ENCODE measurements at regions not wholly inside any gene's neighbourhood (a gene's known extent, or its start where the extent isn't known, plus 50 kb on each side); places are given as distances from the start of the nearest gene placed in this dataset.

DNA sequence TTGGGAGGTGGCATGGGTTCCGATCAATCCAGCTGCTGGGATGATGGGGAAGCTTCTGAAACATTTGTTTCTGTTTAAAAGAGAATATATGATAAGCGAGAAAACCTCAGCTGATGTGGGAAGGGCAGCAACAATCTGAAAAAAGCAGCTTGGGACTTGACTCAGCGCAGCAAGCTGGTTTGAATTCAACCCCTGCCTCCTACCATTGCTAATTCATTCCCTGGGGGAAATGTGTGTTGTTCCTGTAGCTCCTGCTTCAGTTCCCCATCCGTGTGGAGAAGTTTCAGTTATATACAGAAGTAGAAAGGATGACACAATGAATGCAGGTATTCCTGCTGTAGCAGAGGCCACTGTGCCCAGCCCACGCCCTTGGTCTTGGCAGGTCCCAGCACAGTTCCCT lies 145.1 kb downstream of the NXNL2 start:
- DNase-seq (ENCODE audit: low read depth): no peak
- H3K4me3 ChIP-seq (ENCODE audit: low read depth, low read length): no peak overlapping the region
- in situ Hi-C loops (cut with HindIII; ENCODE audit: low sequenced_read_pairs): no loop called here
- TF ChIP-seq, protein P1, sequence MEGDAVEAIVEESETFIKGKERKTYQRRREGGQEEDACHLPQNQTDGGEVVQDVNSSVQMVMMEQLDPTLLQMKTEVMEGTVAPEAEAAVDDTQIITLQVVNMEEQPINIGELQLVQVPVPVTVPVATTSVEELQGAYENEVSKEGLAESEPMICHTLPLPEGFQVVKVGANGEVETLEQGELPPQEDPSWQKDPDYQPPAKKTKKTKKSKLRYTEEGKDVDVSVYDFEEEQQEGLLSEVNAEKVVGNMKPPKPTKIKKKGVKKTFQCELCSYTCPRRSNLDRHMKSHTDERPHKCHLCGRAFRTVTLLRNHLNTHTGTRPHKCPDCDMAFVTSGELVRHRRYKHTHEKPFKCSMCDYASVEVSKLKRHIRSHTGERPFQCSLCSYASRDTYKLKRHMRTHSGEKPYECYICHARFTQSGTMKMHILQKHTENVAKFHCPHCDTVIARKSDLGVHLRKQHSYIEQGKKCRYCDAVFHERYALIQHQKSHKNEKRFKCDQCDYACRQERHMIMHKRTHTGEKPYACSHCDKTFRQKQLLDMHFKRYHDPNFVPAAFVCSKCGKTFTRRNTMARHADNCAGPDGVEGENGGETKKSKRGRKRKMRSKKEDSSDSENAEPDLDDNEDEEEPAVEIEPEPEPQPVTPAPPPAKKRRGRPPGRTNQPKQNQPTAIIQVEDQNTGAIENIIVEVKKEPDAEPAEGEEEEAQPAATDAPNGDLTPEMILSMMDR (IDR thresholded peaks at IDR 0.05; ENCODE audit: low read depth, low read length, missing control alignments): no peak

DNA sequence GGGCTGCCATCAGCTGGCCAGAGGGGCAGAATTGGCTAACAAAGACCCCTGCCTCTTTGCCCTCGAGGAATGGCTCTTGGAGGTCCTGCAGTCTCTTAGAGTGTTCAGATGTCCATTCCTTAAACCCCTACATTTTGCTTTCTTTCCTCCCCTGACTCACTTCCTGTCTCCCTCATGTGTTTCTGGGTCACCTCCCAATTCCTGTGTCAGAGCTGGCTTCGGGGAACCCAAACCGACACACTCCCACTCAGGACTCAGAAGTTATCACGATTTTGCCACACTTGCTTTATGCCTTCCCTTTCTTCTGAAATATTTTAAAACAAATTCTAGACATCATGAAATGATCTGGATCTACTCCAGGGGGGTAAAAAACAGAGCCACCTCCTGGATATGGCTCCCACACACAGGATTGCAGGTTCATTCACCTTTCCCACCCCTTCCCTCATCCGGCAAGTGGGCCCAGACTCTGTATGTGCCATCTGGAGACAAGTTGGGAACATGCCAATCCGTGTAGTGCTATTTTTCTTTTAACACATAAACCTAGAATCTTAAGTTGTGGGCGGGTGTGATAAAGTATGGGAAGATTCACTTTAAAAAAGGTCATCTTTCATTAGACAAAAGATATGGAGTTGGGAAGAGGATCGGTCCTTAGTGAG lies 145.7 kb downstream of the NXNL2 start:
- no peak for DNase-seq (ENCODE audit: low read depth)
- in situ Hi-C loops (cut with HindIII; ENCODE audit: low sequenced_read_pairs): no loop called here
- TF ChIP-seq, protein P1 (IDR thresholded peaks at IDR 0.05; ENCODE audit: low read depth, low read length, missing control alignments): no peak
- no peak overlapping the region for H3K4me3 ChIP-seq (ENCODE audit: low read depth, low read length)

DNA sequence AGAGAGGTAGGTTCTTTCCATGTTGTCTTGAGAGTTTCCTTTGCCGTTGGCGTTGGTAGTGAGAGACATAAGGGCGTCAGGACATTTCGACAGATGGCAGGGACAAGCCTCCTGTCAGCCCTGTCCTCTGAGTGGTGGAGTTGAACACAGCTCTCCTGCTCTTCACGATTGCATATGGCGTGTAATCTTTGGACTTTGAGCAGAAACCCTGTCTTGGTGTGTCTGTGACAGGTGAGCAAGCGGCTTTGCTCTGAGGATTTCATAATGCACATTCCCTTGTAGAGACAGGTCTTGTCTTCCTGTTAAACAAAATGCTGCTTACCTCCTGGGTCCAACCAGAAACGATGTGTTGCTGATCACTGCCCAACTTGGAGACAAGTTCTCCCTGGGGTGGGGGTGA lies 146.5 kb downstream of the NXNL2 start:
- no peak for DNase-seq (ENCODE audit: low read depth)
- no peak overlapping the region for H3K4me3 ChIP-seq (ENCODE audit: low read depth, low read length)
- in situ Hi-C loops (cut with HindIII; ENCODE audit: low sequenced_read_pairs): no loop called here
- TF ChIP-seq, protein P1 (IDR thresholded peaks at IDR 0.05; ENCODE audit: low read depth, low read length, missing control alignments): no peak

DNA sequence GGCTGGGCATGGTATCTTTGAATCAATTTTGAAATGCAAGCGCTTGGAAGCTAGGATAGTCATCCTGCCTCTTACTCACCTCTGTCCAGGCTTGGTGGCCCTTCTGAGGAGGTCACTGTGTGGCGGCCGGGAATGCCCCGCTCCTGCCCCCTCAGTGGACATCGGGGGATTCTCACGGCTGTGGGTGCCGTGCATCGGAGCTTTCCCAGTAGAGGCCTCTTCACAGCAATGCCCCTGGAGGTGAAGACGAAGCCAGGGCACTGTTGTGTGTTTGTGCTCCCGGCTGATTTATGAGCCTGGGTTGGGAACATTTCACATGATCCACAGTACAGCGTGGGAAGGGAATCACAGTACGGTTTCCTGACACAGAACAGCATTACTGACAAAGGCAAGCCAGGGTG lies 147.5 kb downstream of the NXNL2 start:
- no peak overlapping the region for H3K4me3 ChIP-seq (ENCODE audit: low read depth, low read length)
- in situ Hi-C loops (cut with HindIII; ENCODE audit: low sequenced_read_pairs): no loop called here
- TF ChIP-seq, protein P1 (IDR thresholded peaks at IDR 0.05; ENCODE audit: low read depth, low read length, missing control alignments): no peak
- DNase-seq (ENCODE audit: low read depth): no peak

DNA sequence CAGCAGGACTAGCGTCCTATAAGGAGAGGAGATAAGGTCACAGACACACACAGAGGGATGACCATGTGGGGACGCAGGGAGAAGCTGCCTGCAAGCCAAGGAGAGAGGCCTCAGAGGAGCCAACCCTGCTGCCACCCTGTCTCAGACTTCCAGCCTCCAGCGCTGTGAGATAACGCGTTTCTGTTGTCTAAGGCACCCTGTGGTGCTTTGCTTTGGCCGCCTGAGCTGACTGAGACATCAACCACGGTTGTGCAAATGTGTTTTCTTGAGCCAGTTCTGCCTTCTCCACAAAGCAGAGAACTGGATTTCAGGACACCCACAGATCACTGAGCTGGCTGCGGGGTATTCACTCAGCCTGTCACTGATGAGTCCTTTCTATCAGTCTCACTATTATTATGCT lies 149.1 kb downstream of the NXNL2 start:
- TF ChIP-seq, protein P1 (IDR thresholded peaks at IDR 0.05; ENCODE audit: low read depth, low read length, missing control alignments): no peak
- in situ Hi-C loops (cut with HindIII; ENCODE audit: low sequenced_read_pairs): no loop called here

DNA sequence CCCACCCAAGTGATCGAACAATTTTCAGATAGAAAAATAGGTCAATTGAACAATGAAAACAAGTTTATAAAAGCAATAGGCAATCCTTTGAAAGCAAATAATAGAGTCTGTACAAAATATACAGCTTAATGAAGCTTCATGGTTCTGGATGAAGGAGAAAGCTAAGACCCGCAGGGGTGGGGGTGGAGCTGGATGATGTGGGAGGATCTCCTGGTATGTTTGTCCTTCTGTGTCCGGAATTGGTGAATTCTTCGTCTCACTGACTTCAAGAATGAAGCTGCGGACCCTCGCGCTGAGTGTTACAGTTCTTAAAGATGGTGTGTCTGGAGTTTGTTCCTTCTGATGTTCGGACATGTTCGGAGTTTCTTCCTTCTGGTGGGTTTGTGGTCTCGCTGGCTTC lies 149.9 kb downstream of the NXNL2 start:
- TF ChIP-seq, protein P1 (IDR thresholded peaks at IDR 0.05; ENCODE audit: low read depth, low read length, missing control alignments): no peak
- in situ Hi-C loops (cut with HindIII; ENCODE audit: low sequenced_read_pairs): no loop called here
- no peak overlapping the region for H3K4me3 ChIP-seq (ENCODE audit: low read depth, low read length)
- DNase-seq (ENCODE audit: low read depth): no peak

More for the DNA sequence above, 149.1 kb downstream of the NXNL2 start:
- DNase-seq (ENCODE audit: low read depth): no peak
- H3K4me3 ChIP-seq (ENCODE audit: low read depth, low read length): no peak overlapping the region
